ENCODE measurements at regions not wholly inside any gene's neighbourhood (a gene's known extent, or its start where the extent isn't known, plus 50 kb on each side); places are given as distances from the start of the nearest gene placed in this dataset.

- Histone ChIP-seq H3K4me3 (peak overlapping the region; percentile 30), H3F3A (ENCODE audit: low read depth) (peaks cover 26% of the 10 kb centered on the region), H3K79me2 (ENCODE audit: low read depth) (no peaks in the 10 kb centered on the region), H3K9ac (no peak overlapping the region), H4K20me1 (ENCODE audit: low read depth) (peaks cover 4% of the 10 kb centered on the region), H3K27ac (peak overlapping the region; percentile 64), H3K4me2 (peak overlapping the region; percentile 70), H3K27me3 (peaks cover 4% of the 10 kb centered on the region), H3K9me3 (ENCODE audit: low read depth) (no peaks in the 10 kb centered on the region), H3K4me1 (peaks cover 47% of the 10 kb centered on the region), H2AFZ (replicated peaks) (no peak overlapping the region), H3K36me3 (no peaks in the 10 kb centered on the region)
- peaks cover 23% of the 10 kb centered on the region for H3K4me1 Mint-ChIP-seq
- no peaks in the 10 kb centered on the region for H3K36me3 Mint-ChIP-seq
- H3K27me3 Mint-ChIP-seq (ENCODE audit: insufficient read depth, low read depth) = peaks cover 9% of the 10 kb centered on the region
- no peak overlapping the region for H3K27ac Mint-ChIP-seq
- H3K9me3 Mint-ChIP-seq = peaks cover 19% of the 10 kb centered on the region
- DNase-seq (ENCODE audit: low spot score) = peak; percentile 86
- no peak overlapping the region for H3K4me3 Mint-ChIP-seq
- peak; percentile 87 for TF ChIP-seq EZH2phosphoT487 (IDR thresholded peaks at IDR 0.05)
- no peak for TF ChIP-seq EZH2 (IDR thresholded peaks at IDR 0.05)
- TF ChIP-seq, protein P1, sequence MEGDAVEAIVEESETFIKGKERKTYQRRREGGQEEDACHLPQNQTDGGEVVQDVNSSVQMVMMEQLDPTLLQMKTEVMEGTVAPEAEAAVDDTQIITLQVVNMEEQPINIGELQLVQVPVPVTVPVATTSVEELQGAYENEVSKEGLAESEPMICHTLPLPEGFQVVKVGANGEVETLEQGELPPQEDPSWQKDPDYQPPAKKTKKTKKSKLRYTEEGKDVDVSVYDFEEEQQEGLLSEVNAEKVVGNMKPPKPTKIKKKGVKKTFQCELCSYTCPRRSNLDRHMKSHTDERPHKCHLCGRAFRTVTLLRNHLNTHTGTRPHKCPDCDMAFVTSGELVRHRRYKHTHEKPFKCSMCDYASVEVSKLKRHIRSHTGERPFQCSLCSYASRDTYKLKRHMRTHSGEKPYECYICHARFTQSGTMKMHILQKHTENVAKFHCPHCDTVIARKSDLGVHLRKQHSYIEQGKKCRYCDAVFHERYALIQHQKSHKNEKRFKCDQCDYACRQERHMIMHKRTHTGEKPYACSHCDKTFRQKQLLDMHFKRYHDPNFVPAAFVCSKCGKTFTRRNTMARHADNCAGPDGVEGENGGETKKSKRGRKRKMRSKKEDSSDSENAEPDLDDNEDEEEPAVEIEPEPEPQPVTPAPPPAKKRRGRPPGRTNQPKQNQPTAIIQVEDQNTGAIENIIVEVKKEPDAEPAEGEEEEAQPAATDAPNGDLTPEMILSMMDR (IDR thresholded peaks at IDR 0.05) = no peak
Observed at GRCh38 chr4:153034681-153035080, 98.6 kb downstream of the FHDC1 start.

DNA sequence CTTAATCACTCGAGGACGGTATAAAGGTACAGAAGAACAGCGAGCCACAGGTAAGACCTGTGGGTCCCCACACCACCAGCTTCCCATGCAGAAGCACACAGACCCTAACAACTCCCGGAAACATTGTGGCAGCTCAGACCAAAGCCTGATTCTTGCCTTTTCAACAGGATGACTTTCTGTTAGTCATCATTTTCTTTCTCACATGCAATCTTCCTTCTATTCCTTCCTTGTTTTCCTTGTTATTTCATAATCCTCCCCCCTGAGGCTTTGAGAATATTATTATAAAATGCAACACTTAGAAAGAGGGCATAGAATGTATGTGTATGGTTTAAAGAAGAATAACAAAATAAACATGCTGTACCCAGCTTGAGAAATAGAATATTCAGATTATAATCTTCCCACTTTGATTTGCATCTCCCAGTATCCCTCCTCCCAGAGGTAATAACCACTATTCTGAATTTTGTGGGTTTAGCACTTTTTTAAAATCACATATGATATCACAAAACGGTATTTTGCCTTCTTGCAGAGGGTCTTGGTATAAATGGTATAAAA is 100.9 kb downstream of the FHDC1 start:
- Histone ChIP-seq H3K9me3 (ENCODE audit: low read depth) (no peaks in the 10 kb centered on the region), H3K4me1 (peaks cover 48% of the 10 kb centered on the region), H3K4me2 (no peak overlapping the region), H2AFZ (replicated peaks) (no peak overlapping the region), H3K27me3 (peaks cover 4% of the 10 kb centered on the region), H3K79me2 (ENCODE audit: low read depth) (no peaks in the 10 kb centered on the region), H3F3A (ENCODE audit: low read depth) (peaks cover 26% of the 10 kb centered on the region), H3K9ac (no peak overlapping the region), H3K27ac (no peak overlapping the region), H3K4me3 (no peak overlapping the region), H4K20me1 (ENCODE audit: low read depth) (peaks cover 4% of the 10 kb centered on the region), H3K36me3 (no peaks in the 10 kb centered on the region)
- Mint-ChIP-seq H3K4me1 (peaks cover 23% of the 10 kb centered on the region), H3K27me3 (ENCODE audit: insufficient read depth, low read depth) (peaks cover 8% of the 10 kb centered on the region), H3K27ac (no peak overlapping the region), H3K36me3 (no peaks in the 10 kb centered on the region), H3K9me3 (peaks cover 14% of the 10 kb centered on the region), H3K4me3 (no peak overlapping the region)
- TF ChIP-seq EZH2phosphoT487 (IDR thresholded peaks at IDR 0.05) = no peak
- no peak for TF ChIP-seq EZH2 (IDR thresholded peaks at IDR 0.05)
- TF ChIP-seq, protein P1 (IDR thresholded peaks at IDR 0.05) = no peak
- no peak for DNase-seq (ENCODE audit: low spot score)

- Histone ChIP-seq H3K36me3 (no peaks in the 10 kb centered on the region), H3K27ac (no peak overlapping the region), H3K27me3 (no peaks in the 10 kb centered on the region), H4K20me1 (ENCODE audit: low read depth) (peaks cover 4% of the 10 kb centered on the region), H3K4me2 (peak overlapping the region; percentile 41), H2AFZ (replicated peaks) (peak overlapping the region; percentile 76), H3K79me2 (ENCODE audit: low read depth) (no peaks in the 10 kb centered on the region), H3F3A (ENCODE audit: low read depth) (peaks cover 11% of the 10 kb centered on the region), H3K9ac (no peak overlapping the region), H3K9me3 (ENCODE audit: low read depth) (no peaks in the 10 kb centered on the region), H3K4me1 (peaks cover 37% of the 10 kb centered on the region), H3K4me3 (no peak overlapping the region)
- Mint-ChIP-seq H3K27me3 (ENCODE audit: insufficient read depth, low read depth) (peaks cover 8% of the 10 kb centered on the region), H3K9me3 (peaks cover 13% of the 10 kb centered on the region), H3K36me3 (no peaks in the 10 kb centered on the region), H3K4me1 (peaks cover 18% of the 10 kb centered on the region), H3K4me3 (no peak overlapping the region), H3K27ac (no peak overlapping the region)
- TF ChIP-seq, protein P1 (IDR thresholded peaks at IDR 0.05) = no peak
- no peak for TF ChIP-seq EZH2 (IDR thresholded peaks at IDR 0.05)
- TF ChIP-seq EZH2phosphoT487 (IDR thresholded peaks at IDR 0.05) = no peak
- DNase-seq (ENCODE audit: low spot score) = no peak
Observed at GRCh38 chr4:153038623-153039311, 102.6 kb downstream of the FHDC1 start.

Data from neural progenitor cell (in vitro differentiated cells).